CD4-positive, alpha-beta T cell treated with Interleukin-15 for 1 hour (primary cell): ENCODE measurements at regions not wholly inside any gene's neighbourhood (a gene's known extent, or its start where the extent isn't known, plus 50 kb on each side); places are given as distances from the start of the nearest gene placed in this dataset.
"Not testable (repeated sequence)": the region's sequence is repeated elsewhere in the genome, so short reads cannot be mapped to it uniquely, and the experiment has no call there.

Experiments used
- DNase-seq: peaks from one replicate; pipeline ENCODE4 v3.0.0-alpha.2; 2020

GRCh38 chr13:22929381-22930126 is 251.2 kb upstream of the SGCG start:
- DNase-seq = no peak

- DNase-seq = no peak
Measured at GRCh38 chr13:22931576-22931975, 249.2 kb upstream of the SGCG start.

- not testable (repeated sequence) for DNase-seq
Measured at GRCh38 chr13:22932632-22933412, 248.0 kb upstream of the SGCG start.

- no peak for DNase-seq
Measured at GRCh38 chr13:22933571-22934181, 247.1 kb upstream of the SGCG start.

- no peak for DNase-seq
Measured at GRCh38 chr13:22934744-22935523, 245.8 kb upstream of the SGCG start.

GRCh38 chr13:22936228-22936627 is 244.6 kb upstream of the SGCG start:
- no peak for DNase-seq

GRCh38 chr13:22937241-22937640 is 243.5 kb upstream of the SGCG start:
- DNase-seq = no peak

- no peak for DNase-seq
Measured at GRCh38 chr13:22937953-22938352, 242.8 kb upstream of the SGCG start.

- no peak for DNase-seq
Measured at GRCh38 chr13:22938576-22938975, 242.2 kb upstream of the SGCG start.

GRCh38 chr13:22939157-22939556 is 241.6 kb upstream of the SGCG start:
- DNase-seq = no peak

GRCh38 chr13:22940090-22940710 is 240.6 kb upstream of the SGCG start:
- DNase-seq = no peak

GRCh38 chr13:22940736-22941135 is 240.0 kb upstream of the SGCG start:
- DNase-seq = no peak

GRCh38 chr13:22941495-22941894 is 239.3 kb upstream of the SGCG start:
- not testable (repeated sequence) for DNase-seq

- not testable (repeated sequence) for DNase-seq
Measured at GRCh38 chr13:22942831-22943230, 237.9 kb upstream of the SGCG start.

- no peak for DNase-seq
Measured at GRCh38 chr13:22944378-22944777, 236.4 kb upstream of the SGCG start.

GRCh38 chr13:22945321-22946226 is 235.2 kb upstream of the SGCG start:
- no peak for DNase-seq

- DNase-seq = no peak
Measured at GRCh38 chr13:22948421-22948820, 232.4 kb upstream of the SGCG start.

GRCh38 chr13:22952018-22952417 is 228.8 kb upstream of the SGCG start:
- not testable (repeated sequence) for DNase-seq

GRCh38 chr13:22955147-22955546 is 225.6 kb upstream of the SGCG start:
- not testable (repeated sequence) for DNase-seq

- DNase-seq = not testable (repeated sequence)
Measured at GRCh38 chr13:22956456-22957115, 224.2 kb upstream of the SGCG start.

GRCh38 chr13:22959859-22960258 is 220.9 kb upstream of the SGCG start:
- not testable (repeated sequence) for DNase-seq
